ENCODE measurements at regions not wholly inside any gene's neighbourhood (a gene's known extent, or its start where the extent isn't known, plus 50 kb on each side); places are given as distances from the start of the nearest gene placed in this dataset.

DNA sequence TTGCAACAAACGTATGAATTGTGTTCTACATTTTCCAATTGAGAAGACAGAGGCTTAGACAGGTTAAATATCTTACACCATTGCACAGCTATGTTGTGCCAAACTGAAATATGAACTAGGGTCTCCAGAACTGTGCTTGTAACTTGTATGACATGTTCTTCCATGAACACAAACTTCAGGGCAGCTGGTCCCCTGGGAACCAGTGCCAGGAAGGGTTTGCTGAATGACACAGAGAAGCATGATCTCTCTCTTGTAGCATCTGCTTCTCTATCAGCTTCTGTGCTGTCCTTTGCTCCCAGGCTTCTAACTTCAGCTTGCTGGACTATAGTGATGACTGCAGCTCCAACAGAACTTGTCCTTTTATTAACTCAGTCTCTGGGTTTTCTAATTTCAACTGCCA is 385.5 kb downstream of the SIPA1L2 start:
- TF ChIP-seq, protein P1, sequence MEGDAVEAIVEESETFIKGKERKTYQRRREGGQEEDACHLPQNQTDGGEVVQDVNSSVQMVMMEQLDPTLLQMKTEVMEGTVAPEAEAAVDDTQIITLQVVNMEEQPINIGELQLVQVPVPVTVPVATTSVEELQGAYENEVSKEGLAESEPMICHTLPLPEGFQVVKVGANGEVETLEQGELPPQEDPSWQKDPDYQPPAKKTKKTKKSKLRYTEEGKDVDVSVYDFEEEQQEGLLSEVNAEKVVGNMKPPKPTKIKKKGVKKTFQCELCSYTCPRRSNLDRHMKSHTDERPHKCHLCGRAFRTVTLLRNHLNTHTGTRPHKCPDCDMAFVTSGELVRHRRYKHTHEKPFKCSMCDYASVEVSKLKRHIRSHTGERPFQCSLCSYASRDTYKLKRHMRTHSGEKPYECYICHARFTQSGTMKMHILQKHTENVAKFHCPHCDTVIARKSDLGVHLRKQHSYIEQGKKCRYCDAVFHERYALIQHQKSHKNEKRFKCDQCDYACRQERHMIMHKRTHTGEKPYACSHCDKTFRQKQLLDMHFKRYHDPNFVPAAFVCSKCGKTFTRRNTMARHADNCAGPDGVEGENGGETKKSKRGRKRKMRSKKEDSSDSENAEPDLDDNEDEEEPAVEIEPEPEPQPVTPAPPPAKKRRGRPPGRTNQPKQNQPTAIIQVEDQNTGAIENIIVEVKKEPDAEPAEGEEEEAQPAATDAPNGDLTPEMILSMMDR (IDR thresholded peaks at IDR 0.05) = no peak
- no peak for TF ChIP-seq POLR2A (IDR thresholded peaks at IDR 0.05)
